HG02588 (cell line): ENCODE measurements at regions not wholly inside any gene's neighbourhood (a gene's known extent, or its start where the extent isn't known, plus 50 kb on each side); places are given as distances from the start of the nearest gene placed in this dataset.

ENCODE experiments used
- ATAC-seq: cut with Tn5 transposase; IDR thresholded peaks from one replicate; pipeline ENCODE4 v1.9.1; 2021; ENCODE audit warnings: mild to moderate bottlenecking, moderate library complexity; ENCODE audit not compliant: unreplicated experiment

GRCh38 chr5:98104454-98105188 lies 668.8 kb upstream of the RGMB start:
- no peak for ATAC-seq

DNA sequence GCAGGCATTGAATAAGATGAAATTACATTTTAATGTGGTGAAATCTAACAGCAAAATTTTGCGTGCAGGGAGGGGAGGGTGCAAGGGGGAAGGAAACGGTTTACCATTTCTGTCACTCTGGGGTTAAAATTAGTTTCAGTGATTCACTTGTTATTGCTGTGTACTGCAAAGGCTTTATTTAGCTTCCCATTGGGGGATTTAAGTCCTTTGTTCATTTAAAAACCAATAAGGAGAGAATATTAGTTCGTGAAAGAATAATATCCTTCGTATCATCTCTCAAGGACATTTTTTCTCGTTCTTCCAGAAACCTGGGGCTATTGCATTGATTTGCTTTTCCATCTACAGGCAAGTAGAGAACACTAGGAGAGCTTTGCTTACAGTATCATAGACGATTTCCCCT lies 667.8 kb upstream of the RGMB start:
- no peak for ATAC-seq

DNA sequence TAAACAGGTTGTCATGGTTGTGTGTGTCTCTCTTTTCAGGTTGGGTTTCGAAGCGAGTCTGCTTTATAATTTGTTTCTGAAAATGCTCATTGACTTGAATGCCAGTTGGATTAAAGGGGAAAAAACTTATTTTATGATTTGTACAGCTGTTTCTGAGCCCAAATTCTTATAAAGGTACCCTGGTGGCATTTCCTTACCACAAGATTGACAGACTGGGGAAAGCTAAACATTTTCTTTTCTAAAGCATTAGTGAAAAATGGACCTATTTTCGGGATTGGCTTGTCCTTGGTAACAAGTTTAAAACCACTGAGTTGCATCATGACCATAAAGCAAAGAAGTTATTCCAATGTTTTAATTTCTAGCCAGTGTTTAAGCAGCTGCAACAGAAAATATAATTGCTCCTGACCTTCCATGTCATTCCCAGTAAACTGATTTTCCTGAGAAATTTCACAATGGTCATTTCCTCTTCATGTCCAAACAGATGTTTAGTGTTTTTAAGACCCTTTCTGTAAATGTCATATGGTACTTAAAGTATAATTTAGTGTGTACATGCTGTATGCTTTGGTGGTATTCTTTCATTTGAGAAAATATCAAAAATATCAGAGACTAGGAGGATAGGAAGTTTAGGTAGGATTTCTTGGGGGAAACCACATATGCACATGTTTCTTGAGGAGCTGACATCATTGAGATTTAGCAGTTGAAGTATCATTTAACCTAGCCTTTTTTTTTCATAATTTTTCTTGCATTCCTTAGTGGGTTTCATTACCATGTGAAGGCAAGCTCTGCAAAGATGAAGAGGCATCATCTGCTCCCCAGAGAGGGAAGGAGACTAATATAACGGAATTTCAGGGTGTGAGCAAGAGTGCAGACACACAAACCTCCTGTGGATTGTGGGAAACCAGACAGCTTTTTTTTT lies 667.1 kb upstream of the RGMB start:
- no peak for ATAC-seq

- no peak for ATAC-seq
Observed at GRCh38 chr5:98108497-98108896, 665.0 kb upstream of the RGMB start.

DNA sequence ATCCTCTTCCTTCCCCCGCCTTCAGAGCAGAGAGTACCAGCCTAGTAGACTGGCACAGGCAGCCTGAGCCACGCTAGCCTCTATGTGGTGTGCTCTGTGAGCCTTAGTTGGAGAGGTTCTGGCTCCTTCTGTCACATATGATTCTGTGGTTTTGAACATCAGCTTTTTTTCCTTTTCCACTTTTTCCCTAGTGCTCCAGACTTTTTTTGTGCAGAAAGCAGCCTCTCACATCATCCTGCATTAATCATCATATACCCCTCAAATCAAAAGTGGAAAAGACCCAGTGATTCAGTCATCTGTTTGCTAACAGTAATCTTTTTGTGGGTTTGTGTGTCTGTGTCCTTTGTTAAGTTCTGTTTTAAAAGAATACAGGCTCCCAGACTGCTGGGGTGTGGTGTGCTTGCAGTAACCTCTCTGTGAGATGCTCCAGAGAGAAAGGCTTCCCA lies 663.9 kb upstream of the RGMB start:
- no peak for ATAC-seq

DNA sequence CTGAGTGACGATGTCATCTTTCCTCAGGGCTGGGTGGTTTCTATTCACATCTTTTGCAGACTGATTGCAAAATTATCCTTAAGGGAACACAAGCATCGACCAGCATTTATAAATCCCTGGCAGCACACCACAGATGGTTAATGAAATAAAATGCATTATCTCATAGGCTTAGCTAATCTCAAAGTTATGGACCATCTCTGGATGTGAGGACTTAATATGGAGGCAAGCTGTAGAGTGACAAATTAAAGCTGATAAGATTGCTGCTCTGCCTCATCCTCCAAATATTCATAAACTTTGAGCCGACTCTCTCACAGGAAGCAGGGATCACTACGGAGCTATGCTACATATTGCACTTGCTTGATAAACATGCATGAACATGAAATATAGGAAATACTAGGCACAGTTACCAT lies 663.2 kb upstream of the RGMB start:
- ATAC-seq, result no peak

GRCh38 chr5:98110791-98111190 lies 662.7 kb upstream of the RGMB start:
- ATAC-seq, result no peak

- no peak for ATAC-seq
Observed at GRCh38 chr5:98111686-98112085, 661.8 kb upstream of the RGMB start.

- ATAC-seq, result no peak
Observed at GRCh38 chr5:98121036-98121936, 652.2 kb upstream of the RGMB start.

GRCh38 chr5:98128271-98128670 lies 645.2 kb upstream of the RGMB start:
- ATAC-seq, result no peak

DNA sequence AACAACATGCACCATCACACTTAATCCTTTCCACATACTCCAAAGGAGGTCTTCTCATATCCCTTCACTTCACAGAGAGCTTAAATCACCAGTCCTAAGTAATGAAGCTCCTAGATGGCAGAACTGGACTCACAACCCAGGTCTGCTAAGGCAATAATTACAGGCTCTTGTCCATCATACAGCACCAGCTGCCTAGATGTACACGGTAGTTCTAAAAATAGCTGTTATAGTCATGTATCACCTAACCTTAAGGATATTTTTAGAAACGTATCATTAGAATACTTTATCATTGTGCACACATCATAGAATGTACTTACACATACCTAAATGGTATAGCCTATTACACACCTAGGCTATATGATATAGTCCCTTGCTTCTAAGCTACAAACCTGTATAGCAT lies 644.6 kb upstream of the RGMB start:
- no peak for ATAC-seq

- no peak for ATAC-seq
Observed at GRCh38 chr5:98130261-98131035, 643.0 kb upstream of the RGMB start.

- ATAC-seq, result no peak
Observed at GRCh38 chr5:98144116-98144515, 629.3 kb upstream of the RGMB start.

GRCh38 chr5:98144710-98145109 lies 628.8 kb upstream of the RGMB start:
- no peak for ATAC-seq

- no peak for ATAC-seq
Observed at GRCh38 chr5:98157368-98157767, 616.1 kb upstream of the RGMB start.

DNA sequence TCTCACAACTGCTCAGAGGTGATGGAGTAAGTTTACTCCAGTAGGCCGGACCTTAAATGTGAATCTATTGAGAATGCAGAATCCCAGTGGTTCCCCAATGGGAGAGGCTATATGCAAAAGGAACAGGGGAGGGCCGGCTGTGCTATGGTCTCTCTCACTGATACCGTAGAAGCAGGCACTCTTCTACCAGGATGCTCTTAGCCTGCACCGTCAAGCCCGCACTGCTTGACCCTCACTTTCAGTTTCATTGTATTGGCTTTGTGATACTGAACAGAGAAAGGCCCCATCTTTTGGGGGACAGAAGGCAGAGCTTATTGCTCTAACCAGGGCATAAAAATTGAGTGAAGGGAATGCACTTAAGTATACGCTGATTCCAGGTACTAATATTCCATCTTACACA lies 615.0 kb upstream of the RGMB start:
- no peak for ATAC-seq

- no peak for ATAC-seq
Observed at GRCh38 chr5:98163796-98164493, 609.5 kb upstream of the RGMB start.

DNA sequence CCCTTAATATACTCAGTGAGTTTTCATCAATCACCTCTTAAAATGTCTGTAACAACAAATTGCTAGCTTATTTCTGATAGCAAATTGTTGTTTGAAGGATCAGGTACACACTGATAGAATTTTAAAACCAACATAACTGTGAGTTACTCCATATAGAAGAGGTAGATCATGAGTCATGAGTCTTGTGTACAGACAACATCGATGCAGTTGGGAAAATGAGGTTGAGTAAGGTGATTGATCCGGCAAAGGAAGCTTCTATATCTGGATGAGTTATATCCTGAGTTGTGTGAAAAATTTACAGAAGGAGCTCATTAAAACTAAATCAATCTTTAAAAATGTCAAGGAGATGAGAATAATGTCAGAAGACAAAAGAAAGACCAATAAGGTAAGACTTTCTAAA lies 604.6 kb upstream of the RGMB start:
- ATAC-seq, result no peak

DNA sequence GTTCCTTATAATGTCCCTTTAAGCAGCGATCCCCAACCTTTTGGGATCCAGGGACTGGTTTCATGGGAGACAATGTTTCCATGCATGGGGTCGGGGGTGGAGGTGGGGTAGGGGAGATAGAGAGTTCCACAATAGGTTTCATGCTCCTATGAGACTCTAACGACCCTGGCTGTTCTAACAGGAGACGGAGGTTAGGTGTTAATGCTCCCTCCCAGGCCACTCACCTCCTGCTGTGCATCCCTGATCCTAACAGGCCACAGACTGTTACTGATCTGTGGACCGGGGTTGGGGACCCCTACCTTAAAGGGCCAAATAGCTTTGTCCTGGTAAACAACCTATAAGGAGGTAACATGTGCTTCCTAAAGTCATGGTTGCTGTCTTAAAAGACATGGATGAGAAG lies 602.5 kb upstream of the RGMB start:
- no peak for ATAC-seq

GRCh38 chr5:98173334-98173733 lies 600.1 kb upstream of the RGMB start:
- no peak for ATAC-seq
